IMR-90 (cell line): ENCODE measurements at regions not wholly inside any gene's neighbourhood (a gene's known extent, or its start where the extent isn't known, plus 50 kb on each side); places are given as distances from the start of the nearest gene placed in this dataset.

Source experiments
- ATAC-seq: fragments of 200-7000 bp; cut with Tn5 transposase; 2 replicates; pipeline ENCODE4 v1.9.1; 2020; ENCODE audit warnings: low read depth, mild to moderate bottlenecking, moderate library complexity
- BruUV-seq: library from RNA; stranded (reverse); fragments of 400-500 nt; replicated peaks from 2 replicates; lab custom pipeline; 2021; lab: Mats Ljungman, UMichigan
- CTCF ChIA-PET: fragments of 300-600 bp; formaldehyde crosslinking; extraction: SDS; loops from one replicate; lab custom pipeline; 2021; ENCODE audit warnings: antibody characterized with exemption; lab: Yijun Ruan, JAX
- POLR2A ChIA-PET: fragments of 300-600 bp; sonication (Branson Sonifier 250); formaldehyde crosslinking; loops from one replicate; lab custom pipeline; 2022; ENCODE audit warnings: antibody characterized with exemption; ENCODE audit not compliant: unreplicated experiment; lab: Charles Lee
- DNase-seq: peaks from one replicate; pipeline ENCODE4 v3.0.0; 2013
- H2AFZ ChIP-seq: replicated peaks from 2 replicates; pipeline ENCODE3; 2013; ENCODE audit warnings: low read length, mild to moderate bottlenecking; ENCODE audit not compliant: poor library complexity
- H2AK5ac ChIP-seq: 2 replicates; pipeline ENCODE4 v1.6.1; 2013; ENCODE audit warnings: low read depth, low read length, inconsistent platforms
- H2AK9ac ChIP-seq: replicated peaks from 2 replicates; pipeline ENCODE3; 2013; ENCODE audit warnings: mild to moderate bottlenecking, low read depth, low read length, moderate library complexity; ENCODE audit not compliant: poor library complexity
- H2BK120ac ChIP-seq: 2 replicates; pipeline ENCODE4 v1.6.1; 2013; ENCODE audit warnings: low read depth, low read length, inconsistent platforms
- H2BK15ac ChIP-seq: 3 replicates; pipeline ENCODE4 v1.6.1; 2013; ENCODE audit warnings: low read depth, low read length, inconsistent platforms
- H2BK20ac ChIP-seq: 2 replicates; pipeline ENCODE4 v1.6.1; 2013; ENCODE audit warnings: low read depth, mild to moderate bottlenecking, inconsistent platforms, low read length, moderate library complexity
- H2BK5ac ChIP-seq: 2 replicates; pipeline ENCODE4 v1.6.1; 2013; ENCODE audit warnings: mild to moderate bottlenecking, low read depth, low read length, inconsistent platforms; ENCODE audit not compliant: poor library complexity, severe bottlenecking
- H3K14ac ChIP-seq: replicated peaks from 2 replicates; pipeline ENCODE4 v1.6.1; 2013; ENCODE audit warnings: low read depth, low read length, inconsistent platforms
- H3K18ac ChIP-seq: 2 replicates; pipeline ENCODE4 v1.6.1; 2013; ENCODE audit warnings: low read depth, low read length, control low read depth
- H3K23ac ChIP-seq: 2 replicates; pipeline ENCODE4 v1.6.1; 2013; ENCODE audit warnings: low read depth, low read length, inconsistent platforms
- H3K27ac ChIP-seq: 2 replicates; pipeline ENCODE4 v1.5.1; 2013; ENCODE audit warnings: mild to moderate bottlenecking, control low read depth, low read length; ENCODE audit not compliant: insufficient read depth
- H3K27me3 ChIP-seq: 2 replicates; pipeline ENCODE4 v1.6.1; 2013; ENCODE audit warnings: low read length; ENCODE audit not compliant: control insufficient read depth, insufficient read depth
- H3K36me3 ChIP-seq: 2 replicates; pipeline ENCODE4 v1.6.1; 2013; ENCODE audit warnings: low read length, mixed read lengths; ENCODE audit not compliant: control insufficient read depth, insufficient read depth
- H3K4ac ChIP-seq: 2 replicates; pipeline ENCODE4 v1.6.1; 2013; ENCODE audit warnings: low read depth, low read length, inconsistent platforms
- H3K4me1 ChIP-seq: 2 replicates; pipeline ENCODE4 v1.6.1; 2013; ENCODE audit warnings: low read length, mixed read lengths; ENCODE audit not compliant: control insufficient read depth, insufficient read depth
- H3K4me2 ChIP-seq: 2 replicates; pipeline ENCODE4 v1.6.1; 2013; ENCODE audit warnings: low read depth, mild to moderate bottlenecking, control low read depth, low read length, moderate library complexity
- H3K4me3 ChIP-seq: 2 replicates; pipeline ENCODE4 v1.5.1; 2013; ENCODE audit warnings: low read depth, mild to moderate bottlenecking, control low read depth, low read length, moderate library complexity; ENCODE audit not compliant: insufficient read depth
- H3K56ac ChIP-seq: 2 replicates; pipeline ENCODE4 v1.6.1; 2013; ENCODE audit warnings: low read length, inconsistent platforms; ENCODE audit not compliant: insufficient read depth; ENCODE audit errors: extremely low read depth
- H3K79me1 ChIP-seq, 2 experiments: 2 replicates each; pipeline ENCODE4 v1.6.1; 2013; ENCODE audit warnings: low read length in 2 of 2, inconsistent platforms in 1 of 2, low read depth in 1 of 2
- H3K9ac ChIP-seq: 2 replicates; pipeline ENCODE4 v1.6.1; 2013; ENCODE audit warnings: low read depth, low read length, control low read depth
- H3K9me1 ChIP-seq: 2 replicates; pipeline ENCODE4 v1.6.1; 2013; ENCODE audit warnings: low read length, inconsistent platforms; ENCODE audit not compliant: insufficient read depth
- H3K9me3 ChIP-seq: 2 replicates; pipeline ENCODE4 v1.6.1; 2013; ENCODE audit warnings: low read length; ENCODE audit not compliant: control insufficient read depth, insufficient read depth
- H4K20me1 ChIP-seq: 2 replicates; pipeline ENCODE4 v1.6.1; 2013; ENCODE audit warnings: low read length, inconsistent platforms; ENCODE audit not compliant: insufficient read depth
- H4K5ac ChIP-seq: 2 replicates; pipeline ENCODE4 v1.6.1; 2013; ENCODE audit warnings: mild to moderate bottlenecking, low read depth, low read length, control low read depth
- H4K8ac ChIP-seq, 2 experiments: 2 replicates each; pipeline ENCODE4 v1.6.1; 2013; ENCODE audit warnings: low read depth in 2 of 2, low read length in 2 of 2, control low read depth in 1 of 2, inconsistent platforms in 1 of 2
- H4K91ac ChIP-seq: 2 replicates; pipeline ENCODE4 v1.6.1; 2013; ENCODE audit warnings: low read depth, low read length, inconsistent platforms; ENCODE audit not compliant: insufficient read depth
- BHLHE40 ChIP-seq: fragments of 150-350 bp; IDR thresholded peaks from 2 replicates; pipeline ENCODE4 v1.6.1; 2016; ENCODE audit warnings: mild to moderate bottlenecking, low read depth, low read length
- ELK1 ChIP-seq: fragments of 150-350 bp; IDR thresholded peaks from 2 replicates; pipeline ENCODE4 v1.6.1; 2016; ENCODE audit warnings: low read depth, mild to moderate bottlenecking, low read length, moderate library complexity, borderline replicate concordance
- FOS ChIP-seq: fragments of 150-350 bp; IDR thresholded peaks from 2 replicates; pipeline ENCODE4 v1.6.1; 2016; ENCODE audit warnings: low read depth, low read length
- MAFK ChIP-seq: IDR thresholded peaks from 2 replicates; pipeline ENCODE4 v1.6.1; 2012; ENCODE audit warnings: low read depth, low read length, improper control_type of control experiment
- MAZ ChIP-seq: IDR thresholded peaks from 2 replicates; pipeline ENCODE4 v1.6.1; 2012; ENCODE audit warnings: low read depth, mild to moderate bottlenecking, low read length, improper control_type of control experiment, moderate library complexity, borderline replicate concordance
- RAD21 ChIP-seq: IDR thresholded peaks from 2 replicates; pipeline ENCODE4 v1.6.1; 2012; ENCODE audit warnings: low read length, improper control_type of control experiment
- SMC3 ChIP-seq: fragments of 150-350 bp; IDR thresholded peaks from 2 replicates; pipeline ENCODE4 v1.6.1; 2016; ENCODE audit warnings: low read depth, mild to moderate bottlenecking, antibody characterized with exemption, low read length, moderate library complexity
- USF2 ChIP-seq: fragments of 150-350 bp; IDR thresholded peaks from 2 replicates; pipeline ENCODE4 v1.6.1; 2017; ENCODE audit warnings: mild to moderate bottlenecking, antibody characterized with exemption, low read length, low read depth
- WGBS, 2 experiments: methylation state at CpG; one replicate each; pipeline versions ENCODE4 v1.1.5 to v1.1.7; 2013; ENCODE audit warnings: missing lambda C conversion rate in 2 of 2; ENCODE audit not compliant: insufficient read length in 1 of 2; ENCODE audit errors: extremely low coverage in 2 of 2; 5-methylcytosine and 5-hydroxymethylcytosine counted together
- dilution Hi-C: fragments of 300-500 bp; cut with HindIII; formaldehyde crosslinking; loops from one replicate; pipeline ENCODE4 v1.14.3; 2018; ENCODE audit warnings: low sequenced_read_pairs; ENCODE audit not compliant: unreplicated experiment
- in situ Hi-C: fragments of 300-500 bp; cut with MboI; formaldehyde crosslinking; loops from 3 replicates; pipeline ENCODE4 v1.14.3; 2019; ENCODE audit warnings: low sequenced_read_pairs, inconsistent platforms, mixed read lengths
- intact Hi-C: fragments of 100-400 bp; cut with micrococcal nuclease; formaldehyde crosslinking; loops from 2 replicates; pipeline ENCODE4 v1.10.0; 2022

DNA sequence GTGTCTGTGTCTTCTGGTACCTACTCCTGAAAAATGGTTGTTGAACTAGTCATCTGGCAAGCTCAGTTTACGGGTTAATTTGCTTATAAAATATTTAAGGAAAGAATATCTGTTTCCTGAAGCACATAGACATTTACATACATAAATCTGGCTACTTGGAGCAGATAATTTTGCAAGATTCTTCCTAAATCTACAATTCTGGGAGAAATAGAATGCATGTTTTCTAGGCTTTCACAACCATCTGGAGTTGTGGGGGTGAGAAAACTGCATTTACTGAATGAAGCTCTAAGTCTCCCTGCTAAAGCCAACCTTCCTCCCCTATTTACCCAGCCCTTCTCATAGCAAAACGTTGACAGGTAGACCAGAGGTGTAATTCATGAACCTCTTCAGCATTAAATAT is 393.7 kb upstream of the ARGLU1 start:
- DNase-seq (no peak), ATAC-seq (no peak)
- TF ChIP-seq SMC3, result no peak
- TF ChIP-seq ELK1, result no peak
- no peak for TF ChIP-seq MAZ
- TF ChIP-seq RAD21, result no peak
- no peak for TF ChIP-seq MAFK
- no peak for TF ChIP-seq BHLHE40
- TF ChIP-seq USF2, result no peak
- TF ChIP-seq FOS, result no peak
- no peak overlapping the region for H3K4me2 ChIP-seq
- no peak overlapping the region for H4K8ac ChIP-seq
- H4K20me1 ChIP-seq, result no peaks in the 10 kb centered on the region
- H2AK9ac ChIP-seq, result no peak overlapping the region
- H3K4me3 ChIP-seq, result no peak overlapping the region
- H2BK15ac ChIP-seq, result no peak overlapping the region
- no peak overlapping the region for H3K56ac ChIP-seq
- H3K18ac ChIP-seq, result no peak overlapping the region
- H2BK5ac ChIP-seq, result no peak overlapping the region
- H2AFZ ChIP-seq, result no peak overlapping the region
- intact Hi-C loops, result no loop called here
- in situ Hi-C loops, result no loop called here
- H3K27ac ChIP-seq, result no peak overlapping the region
- no TSS peak for BruUV-seq
- no peak overlapping the region for H4K91ac ChIP-seq
- no peak overlapping the region for H3K9ac ChIP-seq
- no peaks in the 10 kb centered on the region for H3K79me1 ChIP-seq
- CTCF ChIA-PET, result no interaction called here
- no peaks in the 10 kb centered on the region for H3K36me3 ChIP-seq
- POLR2A ChIA-PET, result interaction anchor here (0.7 kb wide), 1 partner anchor 36 kb away, joined by 3 read pairs; no protein-coding TSS in a partner anchor
- no peaks in the 10 kb centered on the region for H3K9me3 ChIP-seq
- no peak overlapping the region for H3K4ac ChIP-seq
- H3K4me1 ChIP-seq, result no peaks in the 10 kb centered on the region
- H2BK20ac ChIP-seq, result no peak overlapping the region
- H3K9me1 ChIP-seq, result no peaks in the 10 kb centered on the region
- H3K27me3 ChIP-seq, result peaks cover 6% of the 10 kb centered on the region
- H3K23ac ChIP-seq, result no peak overlapping the region
- no peak overlapping the region for H4K5ac ChIP-seq
- no peak overlapping the region for H2AK5ac ChIP-seq
- dilution Hi-C loops, result no loop called here
- H3K14ac ChIP-seq, result no peak overlapping the region
- H2BK120ac ChIP-seq, result no peak overlapping the region
- 20% methylated on average over 1 of the region's 2 CpGs; no CpG with 5 or more reads in 1 of the 2 experiments for WGBS, 2 experiments
